PC-3 (cell line): ENCODE measurements at regions not wholly inside any gene's neighbourhood (a gene's known extent, or its start where the extent isn't known, plus 50 kb on each side); places are given as distances from the start of the nearest gene placed in this dataset.

Experiments used
- EZH2 ChIP-seq: fragments of 300-600 bp; sonication (generic); IDR thresholded peaks from one replicate; pipeline ENCODE4 v1.6.1; 2017; ENCODE audit warnings: antibody characterized with exemption, mild to moderate bottlenecking, low read length; ENCODE audit not compliant: unreplicated experiment
- EZH2phosphoT487 ChIP-seq: fragments of 300-600 bp; sonication (generic); IDR thresholded peaks from 2 replicates; pipeline ENCODE4 v1.6.1; 2018; ENCODE audit warnings: mild to moderate bottlenecking, antibody characterized with exemption, low read length, borderline replicate concordance
- TF ChIP-seq, protein P1 (sequence below): fragments of 300-600 bp; sonication (generic); conservative IDR thresholded peaks from 2 replicates; pipeline ENCODE4 v1.5.1; 2017; ENCODE audit warnings: antibody characterized with exemption, low read depth, mild to moderate bottlenecking, low read length

GRCh38 chr18:22342625-22343024, 75.1 kb downstream of the CTAGE1 start:
- TF ChIP-seq EZH2phosphoT487 (no peak), EZH2 (no peak)
- TF ChIP-seq, protein P1, sequence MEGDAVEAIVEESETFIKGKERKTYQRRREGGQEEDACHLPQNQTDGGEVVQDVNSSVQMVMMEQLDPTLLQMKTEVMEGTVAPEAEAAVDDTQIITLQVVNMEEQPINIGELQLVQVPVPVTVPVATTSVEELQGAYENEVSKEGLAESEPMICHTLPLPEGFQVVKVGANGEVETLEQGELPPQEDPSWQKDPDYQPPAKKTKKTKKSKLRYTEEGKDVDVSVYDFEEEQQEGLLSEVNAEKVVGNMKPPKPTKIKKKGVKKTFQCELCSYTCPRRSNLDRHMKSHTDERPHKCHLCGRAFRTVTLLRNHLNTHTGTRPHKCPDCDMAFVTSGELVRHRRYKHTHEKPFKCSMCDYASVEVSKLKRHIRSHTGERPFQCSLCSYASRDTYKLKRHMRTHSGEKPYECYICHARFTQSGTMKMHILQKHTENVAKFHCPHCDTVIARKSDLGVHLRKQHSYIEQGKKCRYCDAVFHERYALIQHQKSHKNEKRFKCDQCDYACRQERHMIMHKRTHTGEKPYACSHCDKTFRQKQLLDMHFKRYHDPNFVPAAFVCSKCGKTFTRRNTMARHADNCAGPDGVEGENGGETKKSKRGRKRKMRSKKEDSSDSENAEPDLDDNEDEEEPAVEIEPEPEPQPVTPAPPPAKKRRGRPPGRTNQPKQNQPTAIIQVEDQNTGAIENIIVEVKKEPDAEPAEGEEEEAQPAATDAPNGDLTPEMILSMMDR, result no peak
